IPS-11a (cell line): ENCODE measurements at regions not wholly inside any gene's neighbourhood (a gene's known extent, or its start where the extent isn't known, plus 50 kb on each side); places are given as distances from the start of the nearest gene placed in this dataset.
"Not testable (repeated sequence)": the region's sequence is repeated elsewhere in the genome, so short reads cannot be mapped to it uniquely, and the experiment has no call there.

Experiments used
- H3K4me3 ChIP-seq: one replicate; pipeline ENCODE4 v1.5.1; 2013; ENCODE audit warnings: low read depth, low read length, control low read depth

DNA sequence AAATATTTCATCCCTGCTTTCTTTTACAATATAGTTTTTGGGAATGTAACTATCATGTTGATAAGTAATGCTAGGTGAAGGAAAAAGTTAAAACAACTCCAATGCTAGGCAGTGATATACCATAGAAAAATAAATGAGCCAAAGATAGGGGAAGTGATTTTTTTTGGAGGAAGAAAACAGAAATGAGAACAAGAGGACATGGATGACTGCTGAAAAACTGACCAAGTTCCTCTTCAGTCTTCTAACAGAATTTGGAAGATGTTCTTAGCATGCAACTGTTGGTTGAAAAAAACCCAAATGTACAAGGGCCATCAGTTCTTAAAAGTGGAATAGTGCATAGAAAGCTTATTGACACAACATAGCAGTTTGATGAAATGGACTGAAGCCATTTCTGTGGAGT, 262.5 kb upstream of the STARD13 start:
- H3K4me3 ChIP-seq = no peak overlapping the region

DNA sequence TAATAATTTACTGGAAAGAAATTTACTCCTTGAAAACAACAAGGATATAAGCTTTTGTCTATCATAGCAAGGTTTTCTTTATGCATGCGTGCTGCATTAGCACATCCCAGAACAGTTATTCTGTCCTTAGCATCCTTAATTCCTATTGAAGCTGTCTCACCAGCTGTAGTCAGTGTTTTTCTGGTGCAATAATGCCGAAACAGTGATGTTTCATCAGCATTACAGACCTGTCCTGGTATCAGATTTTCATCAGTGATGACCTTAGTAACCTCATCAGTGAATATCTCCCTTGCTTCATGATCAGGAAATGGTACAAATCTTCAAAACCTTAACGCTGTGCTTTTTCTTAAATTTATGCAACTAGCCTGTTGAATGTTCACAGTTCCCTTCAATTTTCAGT, 264.7 kb upstream of the STARD13 start:
- H3K4me3 ChIP-seq = no peak overlapping the region

DNA sequence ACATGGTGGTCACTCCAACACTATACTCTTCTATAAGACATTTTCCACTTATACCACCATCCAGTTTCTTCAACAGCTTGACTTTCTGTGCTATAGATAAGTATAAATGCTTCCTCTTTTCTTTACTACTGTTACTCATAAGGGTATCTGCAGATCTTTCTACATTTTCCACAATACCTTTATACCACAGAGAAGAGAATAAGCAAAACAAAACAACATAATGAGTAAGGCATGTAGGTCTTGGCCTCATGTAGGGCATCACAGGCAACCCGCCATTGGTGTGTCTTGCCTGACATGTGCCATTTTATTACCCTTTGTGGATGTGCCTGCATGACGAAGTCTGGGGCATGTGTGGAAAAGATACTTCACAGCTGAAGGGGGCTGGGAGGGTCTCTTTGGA, 265.3 kb upstream of the STARD13 start:
- no peak overlapping the region for H3K4me3 ChIP-seq

DNA sequence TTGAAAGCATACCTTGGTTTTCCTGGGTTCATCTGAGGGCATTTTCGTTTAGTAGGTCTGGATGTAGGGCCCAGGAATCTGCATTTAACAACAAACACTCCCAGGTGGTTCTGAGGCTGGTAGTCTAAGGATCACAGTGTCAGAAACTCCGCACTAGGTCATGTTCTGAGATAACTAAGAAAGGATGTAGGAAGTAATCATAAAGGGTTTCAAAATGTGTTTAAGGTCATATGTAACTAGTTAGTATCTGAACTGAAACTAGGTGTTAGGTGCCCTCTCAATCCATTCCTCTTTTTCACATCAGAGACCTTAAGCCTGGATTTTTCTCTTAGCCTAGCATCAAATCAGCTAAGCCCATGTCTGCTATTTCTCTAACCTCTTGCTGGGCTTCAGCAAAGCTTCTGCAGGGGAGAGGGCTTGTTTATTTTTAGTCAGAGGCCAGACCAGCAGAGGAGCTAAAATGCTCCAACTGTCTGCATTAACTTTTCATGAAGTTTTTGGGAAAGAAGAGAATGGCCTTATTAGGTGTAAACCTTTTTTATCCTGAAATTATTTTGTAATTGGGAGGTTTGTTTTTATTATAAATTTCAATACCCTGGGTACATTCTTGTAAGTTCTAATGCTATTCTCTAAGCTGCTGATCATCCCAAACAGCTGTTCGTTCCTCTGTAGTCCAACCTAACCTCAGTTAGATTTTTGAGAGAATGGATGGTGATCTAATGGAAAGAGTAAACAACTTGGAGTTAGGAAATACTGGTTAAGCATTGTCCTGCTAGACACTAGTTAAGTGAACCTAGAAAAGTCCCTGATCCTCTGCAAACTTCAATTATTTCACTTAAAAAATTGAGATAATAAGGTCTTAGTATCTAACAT, 262.8 kb upstream of the RFC3 start:
- no peak overlapping the region for H3K4me3 ChIP-seq

DNA sequence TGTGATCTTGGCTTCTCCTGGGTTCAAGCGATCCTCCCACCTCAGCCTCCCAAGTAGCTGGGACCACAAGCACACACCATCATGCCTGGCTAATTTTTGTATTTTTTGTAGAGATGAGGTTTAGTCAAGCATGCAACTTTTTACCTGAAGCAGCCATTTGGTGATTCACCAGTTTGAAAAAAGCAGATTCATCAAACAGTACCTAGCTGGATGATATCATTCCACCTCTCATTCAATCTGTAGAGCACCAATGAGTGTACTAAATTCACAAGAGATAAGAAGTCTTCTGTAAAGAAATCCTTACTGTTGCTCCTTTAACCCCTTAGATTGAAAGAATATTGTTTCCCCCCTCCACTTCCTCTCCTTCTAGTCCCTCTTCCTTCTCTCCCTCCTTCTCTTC, 261.1 kb upstream of the RFC3 start:
- H3K4me3 ChIP-seq = no peak overlapping the region

DNA sequence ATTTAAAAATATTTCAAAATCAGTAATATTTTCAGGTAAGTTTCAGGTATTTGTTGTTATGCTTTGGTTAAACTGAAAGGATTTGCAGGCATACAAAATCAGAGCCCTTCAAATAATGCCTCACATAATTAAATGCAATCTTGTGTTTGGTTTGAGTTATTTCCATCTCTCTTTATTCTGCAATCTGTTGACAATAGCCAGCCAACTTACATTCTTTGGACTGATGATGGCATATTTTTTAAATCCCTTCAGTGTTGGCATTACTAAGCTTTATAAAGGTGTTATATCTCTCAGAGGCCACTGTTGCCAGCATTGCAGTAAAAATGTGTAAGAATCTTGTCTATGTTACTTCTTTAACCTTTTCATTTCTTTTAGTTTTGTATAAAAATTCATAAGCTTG, 257.2 kb upstream of the RFC3 start:
- no peak overlapping the region for H3K4me3 ChIP-seq

DNA sequence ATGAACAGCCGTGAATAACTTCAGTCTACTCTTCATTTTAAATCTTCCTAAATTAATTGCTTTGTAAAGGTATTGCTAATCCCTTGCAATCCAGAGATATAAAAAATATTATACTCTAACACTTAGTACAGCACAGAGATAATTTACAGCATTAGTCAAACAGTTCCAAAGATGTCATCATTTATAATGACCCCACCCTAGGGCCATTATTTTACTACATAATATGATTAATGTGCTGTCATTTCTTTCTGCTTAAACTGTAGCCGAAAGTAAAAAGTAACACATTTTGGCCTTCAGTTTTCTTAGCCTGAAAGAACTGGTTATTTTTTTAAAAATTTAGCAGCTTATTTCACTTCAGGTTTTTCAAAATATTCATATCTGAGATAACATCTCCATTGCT, 256.3 kb upstream of the RFC3 start:
- H3K4me3 ChIP-seq = no peak overlapping the region

DNA sequence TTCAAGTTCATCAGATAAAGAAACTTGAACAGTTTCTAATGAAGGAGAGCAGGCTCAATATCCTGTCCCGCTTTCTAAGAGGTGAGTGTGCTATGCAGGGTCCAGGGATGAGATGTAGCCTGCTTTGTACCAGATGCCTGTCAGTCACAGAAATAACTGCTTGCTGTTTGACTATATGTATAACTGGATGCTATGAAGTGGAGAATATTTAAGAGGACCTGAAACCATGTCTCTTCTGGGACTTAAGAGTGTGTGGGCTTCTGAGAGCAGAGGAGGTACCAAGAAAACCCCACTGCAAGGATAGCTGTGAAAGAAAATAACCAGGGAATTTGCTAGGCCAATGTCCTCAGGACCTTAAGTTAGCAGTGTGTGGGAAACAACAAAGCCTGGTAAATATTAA, 246.3 kb upstream of the RFC3 start:
- no peak overlapping the region for H3K4me3 ChIP-seq

DNA sequence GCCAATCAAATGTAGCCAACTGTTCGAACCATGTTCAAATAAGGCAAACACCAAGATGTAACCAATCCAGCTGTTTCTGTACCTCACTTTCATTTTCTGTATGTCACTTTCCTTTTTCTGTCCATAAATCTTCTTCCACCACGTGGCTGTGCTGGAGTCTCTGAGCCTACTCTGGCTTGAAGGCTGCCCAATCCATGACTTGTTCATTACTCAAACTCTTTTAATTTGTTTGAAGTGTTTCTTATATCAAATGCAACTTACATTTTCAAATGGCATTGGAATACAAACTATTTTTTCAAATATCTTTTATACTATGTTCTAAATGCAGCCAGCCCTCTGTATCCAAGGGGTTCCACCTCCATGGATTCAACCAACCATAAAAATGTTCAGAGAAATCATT, 245.6 kb upstream of the RFC3 start:
- H3K4me3 ChIP-seq = not testable (repeated sequence)

DNA sequence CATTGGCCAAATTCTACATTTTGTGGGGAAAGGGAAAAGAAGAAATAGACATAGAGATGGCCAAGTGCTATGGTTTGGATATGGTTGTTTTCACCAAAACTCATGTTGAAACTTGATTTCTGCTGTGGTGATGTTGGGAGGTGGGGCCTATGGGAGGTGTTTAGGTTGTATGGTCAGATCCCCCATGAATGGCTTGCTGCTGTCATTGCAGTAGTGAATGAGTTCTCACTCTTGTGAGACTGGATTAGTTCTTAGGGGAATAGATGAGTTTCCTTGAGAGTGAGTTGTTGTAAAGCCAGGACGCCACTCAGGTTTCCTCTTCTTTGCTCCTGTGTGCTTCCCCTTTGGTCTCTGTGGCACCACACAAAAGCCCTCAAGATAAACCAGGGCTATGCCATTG, 242.6 kb upstream of the RFC3 start:
- H3K4me3 ChIP-seq = no peak overlapping the region

DNA sequence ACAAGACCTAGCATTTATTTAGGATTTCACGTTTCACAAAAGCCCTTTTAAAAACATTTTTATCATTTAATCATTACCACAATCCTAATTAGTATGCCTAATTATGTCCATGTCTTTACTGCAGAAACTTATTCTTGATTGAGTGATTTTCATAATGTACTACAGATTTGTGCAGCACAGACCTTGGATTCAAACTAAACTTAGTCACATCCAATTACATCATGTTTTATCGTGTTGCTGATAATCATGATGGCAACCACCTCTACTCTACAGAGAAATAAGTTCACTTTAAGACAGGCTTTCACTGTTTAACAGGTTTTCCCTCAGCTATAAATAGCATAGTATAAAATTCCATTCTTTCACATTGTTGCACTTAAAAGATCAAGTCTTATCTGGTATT, 240.9 kb upstream of the RFC3 start:
- H3K4me3 ChIP-seq = no peak overlapping the region

DNA sequence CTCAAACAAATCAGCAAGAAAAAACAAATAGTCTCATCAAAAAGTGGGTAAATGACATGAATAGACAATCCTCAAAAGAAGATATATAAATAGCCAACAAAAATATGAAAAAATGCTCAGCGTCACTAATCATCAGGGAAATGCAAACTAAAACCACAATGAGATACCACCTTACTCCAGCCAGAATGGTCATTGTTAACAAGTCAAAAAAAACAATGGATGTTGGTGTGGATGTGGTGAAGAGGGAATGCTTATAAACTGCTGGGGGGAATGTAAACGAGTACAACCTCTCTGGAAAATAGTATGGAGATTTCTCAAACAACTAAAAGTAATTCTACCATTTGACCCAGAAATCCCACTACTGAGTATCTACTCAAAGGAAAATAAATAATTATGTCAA, 239.2 kb upstream of the RFC3 start:
- no peak overlapping the region for H3K4me3 ChIP-seq

DNA sequence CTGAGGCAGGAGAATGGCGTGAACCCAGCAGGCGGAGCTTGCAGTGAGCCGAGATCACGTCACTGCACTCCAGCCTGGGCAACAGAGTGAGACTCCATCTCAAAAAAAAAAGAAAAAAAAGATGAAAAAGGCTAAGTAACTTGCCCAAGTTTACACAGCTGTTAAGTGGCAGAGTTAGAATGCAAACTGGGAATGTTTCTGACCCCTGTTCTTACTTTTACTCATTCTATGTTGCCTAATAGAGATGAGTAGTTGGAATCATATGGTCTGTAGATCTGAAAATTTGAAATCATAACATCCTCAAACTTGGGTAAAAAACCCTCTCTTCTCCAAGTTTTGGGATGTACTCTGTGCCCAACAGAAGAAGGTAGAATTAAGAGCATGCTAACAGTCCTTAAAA, 235.8 kb upstream of the RFC3 start:
- H3K4me3 ChIP-seq = no peak overlapping the region

DNA sequence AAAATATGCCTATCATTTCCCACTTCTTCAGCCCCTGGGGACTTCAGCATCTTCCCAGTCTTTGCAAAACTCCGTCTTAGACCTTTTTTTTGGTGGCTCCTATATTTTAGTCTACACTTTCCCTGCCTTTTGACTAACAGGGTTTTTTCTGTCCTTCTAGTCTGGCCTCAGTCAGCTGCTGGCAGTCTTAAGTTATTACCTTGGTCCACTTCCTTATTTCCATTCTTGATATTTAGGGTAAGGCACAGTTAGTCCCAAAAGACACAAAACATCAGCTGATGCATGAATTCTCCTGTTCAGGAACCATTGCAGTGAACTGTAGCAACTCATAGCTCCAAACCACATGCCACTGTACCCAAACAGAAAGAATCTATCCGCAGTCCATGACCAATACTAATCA, 234.6 kb upstream of the RFC3 start:
- H3K4me3 ChIP-seq = no peak overlapping the region

DNA sequence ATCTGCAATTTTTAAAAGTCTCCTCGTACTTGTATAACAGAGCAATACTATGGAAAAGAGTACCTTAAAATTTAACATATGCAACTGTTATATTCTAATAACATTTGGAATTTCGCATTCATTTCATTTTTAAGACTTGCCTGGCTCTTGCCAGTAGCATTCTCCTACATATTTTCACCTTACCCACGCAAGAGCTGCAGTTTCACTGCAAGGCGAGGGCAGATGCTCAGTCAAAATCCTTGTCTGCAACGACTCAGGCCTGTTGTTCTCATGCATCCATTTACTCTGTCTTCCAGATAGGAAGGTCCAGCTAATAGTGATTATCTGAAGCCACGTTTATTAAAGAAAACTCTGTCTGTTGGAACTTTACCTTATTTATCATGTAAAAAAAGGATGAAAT, 227.0 kb upstream of the RFC3 start:
- no peak overlapping the region for H3K4me3 ChIP-seq

DNA sequence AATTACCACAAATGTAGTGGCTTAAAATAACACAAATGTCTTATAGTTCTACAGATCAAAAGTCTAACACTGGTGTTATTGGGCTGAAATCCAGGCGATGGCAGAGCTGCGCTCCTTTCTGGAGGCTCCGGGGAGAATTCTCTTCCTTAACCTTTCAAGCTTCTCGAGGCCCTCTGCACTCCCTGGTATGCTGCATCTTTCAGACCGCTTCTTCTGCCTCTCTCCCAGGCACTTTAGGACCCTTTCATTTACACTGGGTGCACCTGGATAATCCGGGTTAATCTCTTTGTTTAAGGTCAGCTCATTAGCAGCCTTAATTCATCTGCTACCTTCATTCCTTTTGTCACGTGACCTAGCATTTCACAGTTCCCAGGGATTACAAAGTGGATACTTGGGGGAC, 211.3 kb upstream of the RFC3 start:
- H3K4me3 ChIP-seq = no peak overlapping the region

DNA sequence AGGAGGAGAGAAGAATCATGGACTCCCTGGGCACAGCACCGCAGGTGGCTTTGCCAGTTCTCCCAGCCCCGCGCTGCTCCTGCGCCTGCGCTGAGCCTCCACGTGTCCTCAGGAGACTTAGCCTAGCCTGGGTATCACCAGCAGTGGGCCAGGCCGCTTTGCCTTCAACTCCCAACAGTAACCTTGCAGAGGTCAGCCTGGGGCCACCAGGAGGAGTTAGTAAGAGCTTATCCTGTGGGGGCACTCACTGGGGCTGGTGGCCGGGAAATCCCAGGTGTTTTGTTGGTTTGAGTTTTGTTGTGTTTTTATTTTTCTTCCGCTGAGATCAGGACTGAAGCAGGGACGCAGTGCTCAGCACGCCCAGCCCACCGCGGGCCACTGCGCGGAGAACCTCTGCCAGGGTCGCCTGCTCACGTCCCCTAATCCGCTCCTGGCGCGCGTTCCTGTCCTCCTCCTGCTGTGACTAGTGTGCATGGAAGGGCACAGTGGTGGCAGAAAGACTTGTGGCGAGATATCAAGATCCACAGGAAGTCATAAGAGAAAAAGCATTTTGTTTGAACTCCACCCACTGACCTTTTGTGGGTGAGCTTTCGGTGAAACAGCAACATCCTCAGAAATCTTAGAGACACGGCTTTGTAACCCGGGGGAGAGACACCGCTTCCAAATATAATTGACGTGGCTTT, 207.4 kb upstream of the RFC3 start:
- H3K4me3 ChIP-seq = no peak overlapping the region

DNA sequence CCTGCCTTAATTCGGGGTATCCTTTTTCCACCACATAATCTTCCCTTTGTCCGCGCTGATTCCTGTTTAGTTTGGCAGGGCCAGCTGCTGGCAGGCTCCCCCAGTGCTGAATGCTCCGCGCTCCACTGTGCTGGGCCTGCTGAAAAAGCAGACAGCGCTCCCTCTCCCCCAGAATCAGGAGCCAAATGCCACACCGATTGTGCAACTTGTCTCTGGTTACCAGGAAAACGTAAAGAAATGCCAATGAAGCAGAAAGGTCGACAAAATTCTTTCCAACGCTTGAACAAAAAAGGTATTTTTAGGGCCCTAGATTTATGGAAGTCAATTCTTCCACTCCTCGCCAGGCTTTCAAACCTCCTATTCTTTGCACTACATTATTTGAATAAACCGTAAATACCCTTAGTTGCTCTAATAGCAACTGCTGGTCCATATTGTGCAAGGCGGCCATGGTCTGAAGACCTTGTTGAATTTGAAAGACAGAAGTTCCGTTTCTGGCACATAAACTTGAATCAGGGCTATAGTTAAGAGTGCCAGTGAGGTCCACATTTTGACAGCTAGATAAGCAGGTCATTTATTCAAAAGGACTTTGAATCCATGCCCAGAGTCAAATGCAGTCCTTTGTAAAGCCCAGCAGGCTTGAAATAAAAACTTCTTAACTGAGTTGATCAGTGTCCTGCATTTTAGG, 206.7 kb upstream of the RFC3 start:
- H3K4me3 ChIP-seq = no peak overlapping the region

DNA sequence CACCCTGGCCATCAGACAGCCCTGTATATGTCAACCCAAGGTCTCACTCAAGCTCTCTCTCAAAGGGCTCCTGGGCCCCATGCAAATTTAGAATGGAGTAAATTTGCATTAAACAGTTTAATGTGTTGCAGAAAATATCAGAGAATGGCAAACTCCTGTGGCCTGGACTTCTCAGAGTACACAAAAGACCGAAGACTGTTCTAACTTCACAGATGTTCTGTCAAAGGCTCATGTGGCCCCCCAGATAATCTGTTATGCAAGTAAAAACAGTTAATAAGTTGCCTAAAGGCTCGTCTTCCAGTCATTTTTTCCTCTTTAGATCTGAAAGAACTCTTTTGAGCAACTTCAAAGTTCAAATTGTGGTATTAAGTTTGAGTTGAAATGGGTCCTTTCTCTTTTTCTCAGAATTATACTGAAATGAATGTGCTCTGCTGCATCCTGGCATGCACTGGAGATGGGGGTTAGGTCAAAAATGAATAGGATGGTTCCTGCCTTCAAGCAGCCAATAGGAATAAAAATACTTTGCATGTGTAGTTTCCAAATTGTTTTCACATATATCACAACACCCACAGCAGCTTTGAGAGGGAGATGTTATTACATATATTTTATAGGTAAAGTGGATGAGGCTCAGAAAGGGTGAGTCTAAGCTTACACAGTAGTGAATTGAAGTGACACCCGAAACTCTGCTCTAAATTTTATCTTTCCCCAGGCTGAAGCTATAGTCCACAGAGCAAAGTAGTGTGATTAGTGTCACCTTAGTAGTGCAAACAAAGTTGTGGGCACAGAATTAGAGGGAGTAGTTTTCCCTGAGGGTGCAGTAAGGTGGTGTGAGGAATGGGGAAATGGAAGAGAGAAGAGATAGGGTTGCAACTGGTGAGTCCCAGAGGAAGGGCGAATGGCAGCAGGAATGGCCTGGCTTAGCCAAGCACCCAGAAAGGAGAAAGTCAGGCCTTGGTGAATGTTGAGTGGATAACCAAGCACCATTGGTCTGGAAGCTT, 205.0 kb upstream of the RFC3 start:
- no peak overlapping the region for H3K4me3 ChIP-seq

DNA sequence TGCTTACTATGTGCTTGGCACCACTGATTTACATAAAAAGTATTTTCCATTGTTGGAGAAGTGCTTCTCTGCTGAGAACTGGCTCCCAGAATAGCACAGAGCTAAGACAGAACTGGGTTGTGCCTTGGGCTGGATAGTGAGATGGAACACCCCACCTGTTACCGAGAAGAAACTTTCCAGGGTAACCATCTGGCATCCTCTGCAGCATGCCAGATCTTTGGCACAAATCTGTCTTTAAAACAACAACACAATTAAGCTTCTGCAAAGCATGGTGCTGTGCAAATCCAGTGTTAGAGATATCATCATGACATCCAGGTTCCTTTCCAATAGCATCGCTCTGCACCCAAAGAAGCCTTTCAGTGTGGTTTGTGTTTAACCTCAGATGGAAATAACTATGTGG, 202.5 kb upstream of the RFC3 start:
- no peak overlapping the region for H3K4me3 ChIP-seq

DNA sequence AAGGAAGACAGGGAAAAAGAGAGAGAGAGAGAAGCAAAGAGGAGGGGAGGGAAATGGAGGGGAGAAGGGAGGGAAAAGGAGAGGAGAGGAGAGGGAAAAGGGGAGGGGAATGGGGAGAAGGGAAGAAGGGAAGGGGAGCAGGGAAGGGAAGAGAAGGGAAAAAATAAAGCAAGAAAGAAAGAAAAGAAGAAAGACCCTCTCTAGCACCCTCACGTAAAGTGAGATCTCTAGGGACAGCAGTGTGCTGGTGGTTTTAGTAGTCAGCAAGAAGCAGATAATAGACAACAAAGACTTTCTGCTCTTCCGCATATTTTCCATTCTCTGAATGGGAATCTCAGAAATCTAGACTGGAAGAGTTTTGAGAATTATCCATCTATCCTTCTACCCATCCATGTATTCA, 201.8 kb upstream of the RFC3 start:
- H3K4me3 ChIP-seq = no peak overlapping the region
